D721Med (cell line): ENCODE measurements at regions not wholly inside any gene's neighbourhood (a gene's known extent, or its start where the extent isn't known, plus 50 kb on each side); places are given as distances from the start of the nearest gene placed in this dataset.

ENCODE experiments used
- DNase-seq: peaks from one replicate; pipeline ENCODE4 v3.0.0; 2011; ENCODE audit warnings: low spot score; ENCODE audit not compliant: insufficient read length
- FAIRE-seq: peaks from 2 replicates; lab custom pipeline; 2011; peaks lifted over from hg19 to GRCh38; lab: Jason Lieb, UNC
- TF ChIP-seq, protein P1 (sequence below): IDR thresholded peaks from 2 replicates; pipeline ENCODE4 v1.5.1; 2012; ENCODE audit warnings: mild to moderate bottlenecking, control low read depth; ENCODE audit not compliant: insufficient read depth; ENCODE audit errors: missing control alignments

GRCh38 chrX:69323786-69324720 lies 158.8 kb upstream of the PJA1 start:
- no peak for DNase-seq
- no peak for FAIRE-seq
- TF ChIP-seq, protein P1, sequence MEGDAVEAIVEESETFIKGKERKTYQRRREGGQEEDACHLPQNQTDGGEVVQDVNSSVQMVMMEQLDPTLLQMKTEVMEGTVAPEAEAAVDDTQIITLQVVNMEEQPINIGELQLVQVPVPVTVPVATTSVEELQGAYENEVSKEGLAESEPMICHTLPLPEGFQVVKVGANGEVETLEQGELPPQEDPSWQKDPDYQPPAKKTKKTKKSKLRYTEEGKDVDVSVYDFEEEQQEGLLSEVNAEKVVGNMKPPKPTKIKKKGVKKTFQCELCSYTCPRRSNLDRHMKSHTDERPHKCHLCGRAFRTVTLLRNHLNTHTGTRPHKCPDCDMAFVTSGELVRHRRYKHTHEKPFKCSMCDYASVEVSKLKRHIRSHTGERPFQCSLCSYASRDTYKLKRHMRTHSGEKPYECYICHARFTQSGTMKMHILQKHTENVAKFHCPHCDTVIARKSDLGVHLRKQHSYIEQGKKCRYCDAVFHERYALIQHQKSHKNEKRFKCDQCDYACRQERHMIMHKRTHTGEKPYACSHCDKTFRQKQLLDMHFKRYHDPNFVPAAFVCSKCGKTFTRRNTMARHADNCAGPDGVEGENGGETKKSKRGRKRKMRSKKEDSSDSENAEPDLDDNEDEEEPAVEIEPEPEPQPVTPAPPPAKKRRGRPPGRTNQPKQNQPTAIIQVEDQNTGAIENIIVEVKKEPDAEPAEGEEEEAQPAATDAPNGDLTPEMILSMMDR = no peak

DNA sequence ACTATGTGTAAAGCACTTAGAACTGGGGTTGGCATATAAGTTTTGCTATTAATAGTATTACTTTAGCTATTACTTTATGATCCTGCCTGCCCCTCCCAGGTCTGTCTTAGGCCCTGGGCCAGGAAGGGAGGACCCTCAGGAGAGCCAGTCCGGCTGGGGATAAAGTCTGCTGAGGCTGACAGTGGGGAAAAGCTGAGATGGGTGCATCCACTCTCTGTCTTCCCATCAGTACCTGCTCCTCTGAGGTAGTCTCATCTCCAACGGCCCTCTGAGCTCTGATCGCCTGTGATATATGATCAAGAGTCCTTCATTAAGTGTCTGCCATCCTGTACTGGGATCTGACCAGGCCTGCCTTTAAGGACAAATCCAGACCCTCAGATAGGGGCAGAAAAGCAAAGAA lies 156.5 kb upstream of the PJA1 start:
- FAIRE-seq (no peak), DNase-seq (no peak)
- TF ChIP-seq, protein P1 = no peak

- no peak for FAIRE-seq
- TF ChIP-seq, protein P1 = no peak
- no peak for DNase-seq
These were observed 155.9 kb upstream of the PJA1 start for GRCh38 chrX:69321006-69321655.

- no peak for DNase-seq
- TF ChIP-seq, protein P1 = no peak
- no peak for FAIRE-seq
These were observed 154.9 kb upstream of the PJA1 start for GRCh38 chrX:69320116-69320515.

DNA sequence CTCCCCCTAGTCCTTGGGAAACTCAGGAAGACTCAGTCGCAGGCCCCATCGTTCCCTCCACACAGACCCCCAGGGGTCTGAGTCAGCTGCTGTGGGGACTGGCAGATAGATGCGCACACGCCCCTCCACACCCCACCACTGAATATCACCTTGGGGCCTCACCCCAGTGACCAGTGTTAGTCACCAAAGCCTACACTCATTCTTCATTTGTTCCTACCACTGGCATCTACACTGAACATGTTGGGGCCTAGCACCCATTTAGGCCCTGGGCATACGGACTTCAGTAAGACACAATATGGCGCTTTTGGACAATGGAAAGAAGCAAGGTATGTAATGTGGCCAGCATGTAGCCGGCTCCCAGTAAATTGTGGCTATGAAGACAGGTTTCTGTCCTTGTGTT lies 154.1 kb upstream of the PJA1 start:
- FAIRE-seq (no peak), DNase-seq (no peak)
- TF ChIP-seq, protein P1 = no peak

- TF ChIP-seq, protein P1 = no peak
- DNase-seq (no peak), FAIRE-seq (no peak)
These were observed 153.5 kb upstream of the PJA1 start for GRCh38 chrX:69318651-69319340.
